Mesodermal cell (in vitro differentiated cells): ENCODE measurements at regions not wholly inside any gene's neighbourhood (a gene's known extent, or its start where the extent isn't known, plus 50 kb on each side); places are given as distances from the start of the nearest gene placed in this dataset.

Experiments used
- H3K27ac ChIP-seq: 2 replicates; pipeline ENCODE4 v1.7.0; 2013; ENCODE audit warnings: mild to moderate bottlenecking, low read depth, low read length, moderate library complexity; ENCODE audit not compliant: severe bottlenecking
- H3K36me3 ChIP-seq: 2 replicates; pipeline ENCODE4 v1.7.1; 2013; ENCODE audit warnings: mild to moderate bottlenecking, low read length, moderate library complexity; ENCODE audit not compliant: control insufficient read depth, insufficient read depth
- H3K4me1 ChIP-seq: one replicate; pipeline ENCODE4 v1.7.1; 2013; ENCODE audit warnings: mild to moderate bottlenecking, low read length; ENCODE audit not compliant: insufficient read depth, control insufficient read depth, poor library complexity, severe bottlenecking
- H3K4me3 ChIP-seq: 2 replicates; pipeline ENCODE4 v1.7.0; 2013; ENCODE audit warnings: low read length, control low read depth, mild to moderate bottlenecking; ENCODE audit not compliant: insufficient read depth, poor library complexity, severe bottlenecking; ENCODE audit errors: extremely low read depth
- H3K9me3 ChIP-seq: 2 replicates; pipeline ENCODE4 v1.7.1; 2013; ENCODE audit warnings: mild to moderate bottlenecking, low read length, moderate library complexity; ENCODE audit not compliant: control insufficient read depth
- WGBS, 2 experiments: methylation state at CpG; one replicate each; pipeline ENCODE4 v1.1.5; 2013; ENCODE audit warnings: missing lambda C conversion rate in 2 of 2; ENCODE audit not compliant: insufficient coverage in 2 of 2; 5-methylcytosine and 5-hydroxymethylcytosine counted together

- H3K36me3 ChIP-seq: no peaks in the 10 kb centered on the region
- no peaks in the 10 kb centered on the region for H3K4me1 ChIP-seq
- H3K9me3 ChIP-seq: no peaks in the 10 kb centered on the region
- no peak overlapping the region for H3K27ac ChIP-seq
- 91% methylated on average over 3 to 6 of the region's 7 CpGs for whole genome bisulfite sequencing, 2 experiments
- H3K4me3 ChIP-seq: no peak overlapping the region
Measured at GRCh38 chr18:27449104-27449503, 264.0 kb upstream of the CHST9 start.

- H3K4me1 ChIP-seq: no peaks in the 10 kb centered on the region
- no peak overlapping the region for H3K4me3 ChIP-seq
- H3K9me3 ChIP-seq: no peaks in the 10 kb centered on the region
- WGBS, 2 experiments: 75 to 100% methylated on average over 1 of the region's 2 CpGs
- no peak overlapping the region for H3K27ac ChIP-seq
- H3K36me3 ChIP-seq: no peaks in the 10 kb centered on the region
Measured at GRCh38 chr18:27447930-27448329, 262.8 kb upstream of the CHST9 start.

- WGBS, 2 experiments: 63 to 92% methylated on average over 5 of the region's 5 CpGs
- no peaks in the 10 kb centered on the region for H3K36me3 ChIP-seq
- H3K4me3 ChIP-seq: no peak overlapping the region
- H3K4me1 ChIP-seq: no peaks in the 10 kb centered on the region
- no peaks in the 10 kb centered on the region for H3K9me3 ChIP-seq
- no peak overlapping the region for H3K27ac ChIP-seq
Measured at GRCh38 chr18:27447451-27447881, 262.4 kb upstream of the CHST9 start.

- H3K4me1 ChIP-seq: no peaks in the 10 kb centered on the region
- H3K36me3 ChIP-seq: no peaks in the 10 kb centered on the region
- no peaks in the 10 kb centered on the region for H3K9me3 ChIP-seq
- H3K27ac ChIP-seq: no peak overlapping the region
- no CpG with 5 or more reads among the region's 2 CpGs for WGBS, 2 experiments
- no peak overlapping the region for H3K4me3 ChIP-seq
Measured at GRCh38 chr18:27430595-27430994, 245.5 kb upstream of the CHST9 start.

- Histone ChIP-seq H3K27ac (no peak overlapping the region), H3K9me3 (no peaks in the 10 kb centered on the region), H3K36me3 (no peaks in the 10 kb centered on the region), H3K4me1 (no peaks in the 10 kb centered on the region), H3K4me3 (no peak overlapping the region)
- 92 to 100% methylated on average over 1 to 2 of the region's 2 CpGs for WGBS, 2 experiments
Measured at GRCh38 chr18:27428716-27429475, 243.8 kb upstream of the CHST9 start.

GRCh38 chr18:27428120-27428519 is 243.0 kb upstream of the CHST9 start:
- Histone ChIP-seq H3K9me3 (no peaks in the 10 kb centered on the region), H3K4me3 (no peak overlapping the region), H3K27ac (no peak overlapping the region), H3K4me1 (no peaks in the 10 kb centered on the region), H3K36me3 (no peaks in the 10 kb centered on the region)
- WGBS, 2 experiments: 80 to 87% methylated on average over 1 of the region's 2 CpGs

GRCh38 chr18:27423581-27423980 is 238.5 kb upstream of the CHST9 start:
- H3K4me1 ChIP-seq: no peaks in the 10 kb centered on the region
- no peak overlapping the region for H3K4me3 ChIP-seq
- H3K27ac ChIP-seq: no peak overlapping the region
- no peaks in the 10 kb centered on the region for H3K36me3 ChIP-seq
- no peaks in the 10 kb centered on the region for H3K9me3 ChIP-seq
- no CpG with 5 or more reads among the region's 3 CpGs for WGBS, 2 experiments

GRCh38 chr18:27419646-27420045 is 234.5 kb upstream of the CHST9 start:
- no peaks in the 10 kb centered on the region for H3K36me3 ChIP-seq
- H3K9me3 ChIP-seq: no peaks in the 10 kb centered on the region
- H3K4me1 ChIP-seq: no peaks in the 10 kb centered on the region
- WGBS, 2 experiments: 80% methylated on average over 1 of the region's 2 CpGs; no CpG with 5 or more reads in 1 of the 2 experiments
- H3K27ac ChIP-seq: no peak overlapping the region
- H3K4me3 ChIP-seq: no peak overlapping the region

- H3K4me3 ChIP-seq: no peak overlapping the region
- H3K36me3 ChIP-seq: no peaks in the 10 kb centered on the region
- H3K9me3 ChIP-seq: no peaks in the 10 kb centered on the region
- WGBS, 2 experiments: 83 to 95% methylated on average over 2 to 3 of the region's 4 CpGs
- H3K4me1 ChIP-seq: no peaks in the 10 kb centered on the region
- H3K27ac ChIP-seq: no peak overlapping the region
Measured at GRCh38 chr18:27415495-27415894, 230.4 kb upstream of the CHST9 start.

GRCh38 chr18:27414682-27415081 is 229.6 kb upstream of the CHST9 start:
- Histone ChIP-seq H3K4me1 (no peaks in the 10 kb centered on the region), H3K27ac (no peak overlapping the region), H3K36me3 (no peaks in the 10 kb centered on the region), H3K4me3 (no peak overlapping the region), H3K9me3 (no peaks in the 10 kb centered on the region)
- WGBS, 2 experiments: no CpG with 5 or more reads among the region's 1 CpG
